ENCODE measurements at regions not wholly inside any gene's neighbourhood (a gene's known extent, or its start where the extent isn't known, plus 50 kb on each side); places are given as distances from the start of the nearest gene placed in this dataset.

DNA sequence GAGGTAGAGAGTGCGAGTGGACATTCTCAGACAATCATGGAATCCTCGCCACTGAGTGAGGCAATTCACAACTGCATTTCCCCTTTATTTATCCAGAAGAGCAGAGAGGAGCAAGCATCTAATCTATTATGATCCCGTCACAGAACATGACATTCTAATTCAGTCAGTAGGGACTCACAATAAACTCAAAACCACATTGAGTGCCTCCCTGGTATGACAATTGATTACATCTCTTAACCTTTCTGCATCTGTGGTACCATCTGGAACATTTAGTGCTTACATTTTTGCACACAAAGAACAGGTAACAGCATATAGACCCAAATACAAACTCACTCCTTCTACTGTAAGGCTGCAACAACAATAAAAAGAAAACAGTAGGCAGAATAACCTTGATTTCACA lies 517.2 kb downstream of the GBE1 start:
- DNase-seq (ENCODE audit: low spot score), result no peak
- peaks cover under 1% of the 10 kb centered on the region for H3K4me1 Mint-ChIP-seq (ENCODE audit: unreplicated experiment)
- no peak for TF ChIP-seq CTCF (IDR thresholded peaks at IDR 0.05; ENCODE audit: unreplicated experiment)
- H3K27me3 Mint-ChIP-seq (ENCODE audit: unreplicated experiment), result no peaks in the 10 kb centered on the region
- H3K36me3 Mint-ChIP-seq (ENCODE audit: low read depth, unreplicated experiment), result no peaks in the 10 kb centered on the region
- no peaks in the 10 kb centered on the region for H3K9me3 Mint-ChIP-seq (ENCODE audit: unreplicated experiment)
- no peak overlapping the region for H3K4me3 Mint-ChIP-seq (ENCODE audit: unreplicated experiment)
- H3K27ac Mint-ChIP-seq (ENCODE audit: unreplicated experiment), result no peak overlapping the region

DNA sequence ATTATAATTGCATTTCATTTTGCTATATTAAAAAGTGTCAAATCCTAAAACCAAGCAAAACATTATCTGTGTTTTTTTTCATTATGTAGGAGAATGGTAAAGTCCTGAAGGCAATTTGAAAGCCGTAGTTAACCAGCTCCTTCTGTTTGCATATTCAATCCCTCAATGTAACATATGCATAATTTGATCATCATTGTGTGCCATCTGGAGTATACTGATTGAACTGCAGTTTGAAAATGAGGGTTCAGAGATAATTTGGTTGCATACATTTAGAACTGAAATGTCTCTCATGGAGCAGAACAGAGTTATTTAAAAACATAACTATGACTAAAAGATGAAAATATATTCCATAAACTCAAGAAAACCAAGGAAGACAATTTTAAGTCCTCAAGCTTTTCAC lies 518.6 kb downstream of the GBE1 start:
- no peak for DNase-seq (ENCODE audit: low spot score)
- Mint-ChIP-seq H3K27ac (ENCODE audit: unreplicated experiment) (no peak overlapping the region), H3K4me3 (ENCODE audit: unreplicated experiment) (no peak overlapping the region), H3K36me3 (ENCODE audit: low read depth, unreplicated experiment) (no peaks in the 10 kb centered on the region), H3K27me3 (ENCODE audit: unreplicated experiment) (no peaks in the 10 kb centered on the region), H3K9me3 (ENCODE audit: unreplicated experiment) (no peaks in the 10 kb centered on the region), H3K4me1 (ENCODE audit: unreplicated experiment) (peaks cover 3% of the 10 kb centered on the region)
- TF ChIP-seq CTCF (IDR thresholded peaks at IDR 0.05; ENCODE audit: unreplicated experiment), result peak; percentile 46

GRCh38 chr3:81237181-81237580 lies 524.3 kb downstream of the GBE1 start:
- H3K36me3 Mint-ChIP-seq (ENCODE audit: low read depth, unreplicated experiment), result no peaks in the 10 kb centered on the region
- no peaks in the 10 kb centered on the region for H3K9me3 Mint-ChIP-seq (ENCODE audit: unreplicated experiment)
- peaks cover 3% of the 10 kb centered on the region for H3K4me1 Mint-ChIP-seq (ENCODE audit: unreplicated experiment)
- H3K4me3 Mint-ChIP-seq (ENCODE audit: unreplicated experiment), result no peak overlapping the region
- DNase-seq (ENCODE audit: low spot score), result no peak
- no peak overlapping the region for H3K27ac Mint-ChIP-seq (ENCODE audit: unreplicated experiment)
- H3K27me3 Mint-ChIP-seq (ENCODE audit: unreplicated experiment), result peaks cover 3% of the 10 kb centered on the region
- no peak for TF ChIP-seq CTCF (IDR thresholded peaks at IDR 0.05; ENCODE audit: unreplicated experiment)

- peak; percentile 11 for DNase-seq (ENCODE audit: low spot score)
- H3K36me3 Mint-ChIP-seq (ENCODE audit: low read depth, unreplicated experiment), result no peaks in the 10 kb centered on the region
- no peaks in the 10 kb centered on the region for H3K27me3 Mint-ChIP-seq (ENCODE audit: unreplicated experiment)
- no peaks in the 10 kb centered on the region for H3K4me1 Mint-ChIP-seq (ENCODE audit: unreplicated experiment)
- H3K4me3 Mint-ChIP-seq (ENCODE audit: unreplicated experiment), result no peak overlapping the region
- no peak for TF ChIP-seq CTCF (IDR thresholded peaks at IDR 0.05; ENCODE audit: unreplicated experiment)
- H3K27ac Mint-ChIP-seq (ENCODE audit: unreplicated experiment), result no peak overlapping the region
- H3K9me3 Mint-ChIP-seq (ENCODE audit: unreplicated experiment), result no peaks in the 10 kb centered on the region
Measured at GRCh38 chr3:81218023-81218422, 543.4 kb downstream of the GBE1 start.

DNA sequence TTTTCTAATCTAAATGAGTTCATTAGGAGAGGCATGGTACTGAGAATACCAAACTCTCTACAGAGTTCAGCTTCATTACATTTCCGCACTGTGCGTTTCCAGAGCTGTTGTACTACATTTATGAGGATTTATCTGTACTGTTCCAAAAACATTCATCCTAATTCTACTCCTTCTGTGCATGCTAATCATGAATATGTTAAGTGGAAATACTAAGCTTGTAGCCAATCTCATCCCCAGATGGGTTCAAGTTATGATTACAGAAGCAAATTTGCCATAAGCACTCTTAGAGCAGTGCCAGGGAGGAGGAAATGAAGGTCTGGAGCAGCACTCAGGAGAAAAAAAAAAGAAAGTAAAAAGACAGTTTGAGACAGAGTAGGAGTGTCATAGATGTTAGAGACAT lies 544.3 kb downstream of the GBE1 start:
- DNase-seq (ENCODE audit: low spot score), result no peak

More for the DNA sequence above, 544.3 kb downstream of the GBE1 start:
- H3K9me3 Mint-ChIP-seq (ENCODE audit: unreplicated experiment), result no peaks in the 10 kb centered on the region
- H3K27ac Mint-ChIP-seq (ENCODE audit: unreplicated experiment), result no peak overlapping the region
- no peak for TF ChIP-seq CTCF (IDR thresholded peaks at IDR 0.05; ENCODE audit: unreplicated experiment)
- no peak overlapping the region for H3K4me3 Mint-ChIP-seq (ENCODE audit: unreplicated experiment)
- H3K36me3 Mint-ChIP-seq (ENCODE audit: low read depth, unreplicated experiment), result no peaks in the 10 kb centered on the region
- H3K27me3 Mint-ChIP-seq (ENCODE audit: unreplicated experiment), result no peaks in the 10 kb centered on the region
- H3K4me1 Mint-ChIP-seq (ENCODE audit: unreplicated experiment), result no peaks in the 10 kb centered on the region

Data from endothelial cell (in vitro differentiated cells).